ENCODE measurements at regions not wholly inside any gene's neighbourhood (a gene's known extent, or its start where the extent isn't known, plus 50 kb on each side); places are given as distances from the start of the nearest gene placed in this dataset.
"Not testable (repeated sequence)": the region's sequence is repeated elsewhere in the genome, so short reads cannot be mapped to it uniquely, and the experiment has no call there.

DNA sequence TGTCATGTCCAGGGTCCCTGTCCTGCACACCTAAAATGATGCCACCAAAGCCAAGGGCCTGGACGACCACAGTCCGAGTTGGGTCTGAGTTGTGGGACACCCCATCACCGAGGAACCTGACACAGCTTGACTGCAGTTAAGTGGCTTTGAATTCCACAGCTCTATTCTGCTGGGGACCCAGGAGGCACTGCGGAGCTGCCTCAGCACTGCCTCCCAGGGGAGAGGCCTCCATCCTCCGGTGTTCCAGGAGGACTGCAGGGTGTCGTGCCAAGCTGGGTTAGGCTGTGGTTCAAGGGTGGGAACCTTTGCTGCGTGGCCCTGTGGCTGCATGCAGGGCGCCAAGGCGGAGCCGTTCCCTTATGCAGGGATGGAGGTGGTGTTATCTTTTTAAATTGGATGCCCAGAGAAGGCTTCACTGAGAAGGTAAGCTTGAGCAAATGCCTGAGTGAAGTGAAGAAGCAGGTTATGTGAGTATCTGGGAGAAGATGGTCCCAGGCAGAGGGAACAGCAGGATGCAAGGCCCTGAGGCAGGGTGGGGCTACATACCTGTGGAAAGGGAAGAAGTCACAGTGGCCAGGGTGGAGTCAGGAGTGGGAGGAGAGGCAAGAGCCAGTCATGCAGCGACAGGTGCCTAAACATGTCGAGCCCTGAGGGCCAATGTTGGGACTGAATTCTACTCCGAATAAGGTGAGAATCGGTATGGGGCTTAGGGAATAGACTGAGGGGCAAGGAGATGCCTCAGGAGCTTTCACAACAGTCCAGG lies 144.8 kb downstream of the TPRA1 start:
- no peak overlapping the region for H3K9ac ChIP-seq (ENCODE audit: low read length)
- H3K36me3 ChIP-seq (ENCODE audit: control insufficient read depth, insufficient read depth, low read length, severe bottlenecking) = no peaks in the 10 kb centered on the region
- DNase-seq (ENCODE audit: low read depth) = no peak
- H3K9me3 ChIP-seq (ENCODE audit: control insufficient read depth, low read length) = no peaks in the 10 kb centered on the region
- no peak overlapping the region for H3K4me3 ChIP-seq (ENCODE audit: low read length)
- peaks cover 67% of the 10 kb centered on the region for H3K27me3 ChIP-seq (replicated peaks; ENCODE audit: control insufficient read depth, insufficient read depth, low read length)
- H3K4me1 ChIP-seq (ENCODE audit: control insufficient read depth, insufficient read depth, low read length) = no peaks in the 10 kb centered on the region

DNA sequence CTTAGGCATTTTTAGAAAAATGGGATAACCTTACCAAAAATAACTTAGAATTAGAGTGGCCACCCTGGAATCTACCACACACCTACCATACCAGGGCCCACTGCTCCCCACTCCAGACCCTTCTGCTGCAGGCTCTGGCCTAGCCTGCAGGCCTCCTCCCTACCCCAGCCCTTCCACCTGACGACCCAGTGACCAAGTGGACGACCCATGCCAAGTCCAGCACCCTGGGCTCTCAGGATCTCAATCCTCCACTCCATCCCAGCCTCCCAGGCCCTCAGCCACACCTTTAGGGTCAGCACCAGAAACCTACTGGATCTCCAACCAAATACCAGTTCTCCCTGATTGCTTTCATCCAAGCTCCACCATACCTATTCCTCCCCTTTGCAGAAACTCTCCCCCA lies 145.8 kb downstream of the TPRA1 start:
- no peaks in the 10 kb centered on the region for H3K36me3 ChIP-seq (ENCODE audit: control insufficient read depth, insufficient read depth, low read length, severe bottlenecking)
- no peaks in the 10 kb centered on the region for H3K4me1 ChIP-seq (ENCODE audit: control insufficient read depth, insufficient read depth, low read length)
- no peaks in the 10 kb centered on the region for H3K9me3 ChIP-seq (ENCODE audit: control insufficient read depth, low read length)
- no peak for DNase-seq (ENCODE audit: low read depth)
- peaks cover 63% of the 10 kb centered on the region for H3K27me3 ChIP-seq (replicated peaks; ENCODE audit: control insufficient read depth, insufficient read depth, low read length)
- H3K4me3 ChIP-seq (ENCODE audit: low read length) = no peak overlapping the region
- H3K9ac ChIP-seq (ENCODE audit: low read length) = no peak overlapping the region

DNA sequence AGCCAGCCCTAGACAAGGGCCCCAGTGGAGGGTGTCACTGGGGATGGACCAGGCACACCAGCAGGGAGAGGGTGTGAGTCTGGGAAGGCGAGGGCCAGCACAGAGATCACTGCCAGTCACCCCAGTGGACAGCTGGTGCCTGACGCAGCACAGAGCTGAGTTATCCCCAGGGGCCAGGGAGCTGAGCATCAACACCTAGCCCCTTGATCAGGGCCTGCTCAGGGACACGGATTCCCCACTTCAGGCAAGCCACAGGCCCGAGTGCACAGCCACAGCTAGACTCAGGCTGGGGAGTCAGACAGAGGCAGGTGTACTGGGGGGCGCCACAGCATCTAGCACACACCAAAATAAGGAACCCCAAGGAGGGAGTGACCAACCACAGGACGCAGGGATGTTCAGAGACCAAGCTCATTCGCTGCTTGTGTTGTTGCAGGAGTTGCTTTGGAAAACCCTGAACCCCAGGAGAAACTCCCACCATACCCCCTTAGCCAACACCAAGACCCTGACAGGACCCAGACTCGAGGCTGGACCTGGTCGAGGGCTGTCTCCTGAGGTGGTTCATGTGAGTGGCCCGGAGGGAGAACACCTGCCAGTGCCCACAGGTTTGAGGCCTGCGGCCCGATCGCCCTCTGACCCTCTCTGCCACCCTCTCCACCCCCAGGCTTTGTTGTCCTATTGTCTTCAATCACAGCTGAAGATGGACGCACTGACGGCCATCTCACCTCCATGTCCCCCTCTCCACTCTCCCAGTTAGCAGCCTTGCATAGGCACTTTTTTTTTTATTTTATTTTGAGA lies 146.8 kb downstream of the TPRA1 start:
- Histone ChIP-seq H3K9me3 (ENCODE audit: control insufficient read depth, low read length) (no peaks in the 10 kb centered on the region), H3K9ac (ENCODE audit: low read length) (no peak overlapping the region), H3K4me1 (ENCODE audit: control insufficient read depth, insufficient read depth, low read length) (no peaks in the 10 kb centered on the region), H3K27me3 (replicated peaks; ENCODE audit: control insufficient read depth, insufficient read depth, low read length) (peaks cover 58% of the 10 kb centered on the region), H3K4me3 (ENCODE audit: low read length) (no peak overlapping the region), H3K36me3 (ENCODE audit: control insufficient read depth, insufficient read depth, low read length, severe bottlenecking) (no peaks in the 10 kb centered on the region)
- DNase-seq (ENCODE audit: low read depth) = no peak

DNA sequence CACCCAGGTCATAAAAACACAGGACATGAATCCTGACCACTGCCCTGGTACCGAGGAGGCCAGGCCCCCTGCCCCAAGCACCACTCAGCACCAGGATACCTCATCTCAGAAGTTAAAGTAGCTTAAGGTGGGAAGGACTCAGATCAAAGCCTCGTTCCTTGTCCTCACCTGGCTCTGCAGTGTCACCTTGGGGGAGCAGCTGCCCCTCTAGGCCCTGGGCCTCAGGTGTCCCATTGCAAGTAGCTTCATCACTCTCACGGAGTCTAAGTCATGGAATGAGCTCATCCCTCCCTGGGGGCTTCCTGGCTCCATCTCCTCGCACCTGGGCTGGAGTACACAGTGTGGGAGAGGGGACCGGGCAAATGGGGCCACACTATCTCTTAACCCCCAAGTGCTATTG lies 148.0 kb downstream of the TPRA1 start:
- no peak for DNase-seq (ENCODE audit: low read depth)
- H3K27me3 ChIP-seq (replicated peaks; ENCODE audit: control insufficient read depth, insufficient read depth, low read length) = peaks cover 55% of the 10 kb centered on the region
- no peak overlapping the region for H3K9ac ChIP-seq (ENCODE audit: low read length)
- no peaks in the 10 kb centered on the region for H3K9me3 ChIP-seq (ENCODE audit: control insufficient read depth, low read length)
- no peaks in the 10 kb centered on the region for H3K4me1 ChIP-seq (ENCODE audit: control insufficient read depth, insufficient read depth, low read length)
- H3K36me3 ChIP-seq (ENCODE audit: control insufficient read depth, insufficient read depth, low read length, severe bottlenecking) = no peaks in the 10 kb centered on the region
- H3K4me3 ChIP-seq (ENCODE audit: low read length) = no peak overlapping the region

DNA sequence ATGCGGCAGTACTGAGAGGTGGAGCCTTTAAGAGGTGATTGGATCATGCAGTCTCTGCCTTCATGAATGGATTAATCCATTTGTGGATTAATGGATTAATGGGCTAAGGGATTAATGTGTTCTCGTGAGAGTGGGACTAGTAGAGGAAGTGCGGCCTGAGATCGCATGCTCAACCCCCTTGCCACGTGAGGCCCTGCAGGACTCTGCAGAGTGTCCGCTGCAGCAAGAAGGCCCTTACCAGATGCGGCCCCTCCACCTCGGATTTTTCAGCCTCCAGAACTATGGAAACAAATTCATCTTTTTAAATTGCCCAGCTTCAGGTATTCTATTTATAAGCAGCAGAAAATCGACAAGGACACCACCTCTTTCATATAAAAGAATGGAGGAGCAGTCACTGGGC lies 148.8 kb downstream of the TPRA1 start:
- no peaks in the 10 kb centered on the region for H3K4me1 ChIP-seq (ENCODE audit: control insufficient read depth, insufficient read depth, low read length)
- peaks cover 49% of the 10 kb centered on the region for H3K27me3 ChIP-seq (replicated peaks; ENCODE audit: control insufficient read depth, insufficient read depth, low read length)
- no peak overlapping the region for H3K9ac ChIP-seq (ENCODE audit: low read length)
- no peaks in the 10 kb centered on the region for H3K36me3 ChIP-seq (ENCODE audit: control insufficient read depth, insufficient read depth, low read length, severe bottlenecking)
- H3K9me3 ChIP-seq (ENCODE audit: control insufficient read depth, low read length) = no peaks in the 10 kb centered on the region
- DNase-seq (ENCODE audit: low read depth) = no peak
- no peak overlapping the region for H3K4me3 ChIP-seq (ENCODE audit: low read length)

DNA sequence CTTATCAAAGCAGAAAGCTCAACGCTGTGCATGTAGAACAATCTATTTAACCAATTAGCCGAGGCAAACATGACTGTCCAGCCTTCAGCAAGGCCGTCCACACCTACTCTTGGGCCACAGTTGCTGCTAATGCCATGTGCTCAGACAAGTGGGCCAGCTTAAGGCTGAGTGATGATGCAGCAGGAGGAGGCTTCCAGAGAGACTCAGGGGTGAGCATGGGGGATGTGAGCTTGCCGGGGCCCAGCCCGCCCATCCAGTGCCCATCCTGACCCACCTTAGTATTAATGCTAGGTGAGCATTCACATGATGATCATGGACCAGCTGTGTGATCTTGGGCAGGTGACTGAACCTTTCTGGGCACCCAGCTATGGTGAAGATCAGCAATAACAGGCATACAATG lies 150.1 kb downstream of the TPRA1 start:
- Histone ChIP-seq H3K4me1 (ENCODE audit: control insufficient read depth, insufficient read depth, low read length) (no peaks in the 10 kb centered on the region), H3K9me3 (ENCODE audit: control insufficient read depth, low read length) (no peaks in the 10 kb centered on the region), H3K36me3 (ENCODE audit: control insufficient read depth, insufficient read depth, low read length, severe bottlenecking) (no peaks in the 10 kb centered on the region), H3K9ac (ENCODE audit: low read length) (no peak overlapping the region), H3K27me3 (replicated peaks; ENCODE audit: control insufficient read depth, insufficient read depth, low read length) (peaks cover 39% of the 10 kb centered on the region), H3K4me3 (ENCODE audit: low read length) (no peak overlapping the region)
- DNase-seq (ENCODE audit: low read depth) = no peak

DNA sequence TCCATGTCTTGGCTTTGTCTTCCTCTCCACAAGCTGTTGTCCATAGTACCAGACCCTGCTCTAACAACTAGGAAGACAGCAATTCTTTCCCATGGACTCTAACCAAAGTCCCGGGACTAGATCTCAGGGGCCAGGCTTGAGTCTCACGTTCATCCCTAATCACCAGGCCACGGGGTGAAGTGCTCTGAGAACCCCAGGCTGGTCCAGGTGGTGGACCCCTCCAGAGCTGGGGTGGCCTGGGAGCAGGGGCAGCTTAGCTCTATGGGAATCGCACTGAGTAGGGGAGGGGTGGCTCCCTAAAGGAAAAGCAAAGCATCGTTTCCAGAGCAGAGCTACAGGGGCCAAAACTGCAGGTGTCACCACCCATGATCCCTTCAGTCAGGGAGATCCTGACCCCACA lies 150.9 kb downstream of the TPRA1 start:
- Histone ChIP-seq H3K4me3 (ENCODE audit: low read length) (no peak overlapping the region), H3K9ac (ENCODE audit: low read length) (no peak overlapping the region), H3K27me3 (replicated peaks; ENCODE audit: control insufficient read depth, insufficient read depth, low read length) (peaks cover 33% of the 10 kb centered on the region), H3K4me1 (ENCODE audit: control insufficient read depth, insufficient read depth, low read length) (no peaks in the 10 kb centered on the region), H3K36me3 (ENCODE audit: control insufficient read depth, insufficient read depth, low read length, severe bottlenecking) (no peaks in the 10 kb centered on the region), H3K9me3 (ENCODE audit: control insufficient read depth, low read length) (no peaks in the 10 kb centered on the region)
- DNase-seq (ENCODE audit: low read depth) = no peak

DNA sequence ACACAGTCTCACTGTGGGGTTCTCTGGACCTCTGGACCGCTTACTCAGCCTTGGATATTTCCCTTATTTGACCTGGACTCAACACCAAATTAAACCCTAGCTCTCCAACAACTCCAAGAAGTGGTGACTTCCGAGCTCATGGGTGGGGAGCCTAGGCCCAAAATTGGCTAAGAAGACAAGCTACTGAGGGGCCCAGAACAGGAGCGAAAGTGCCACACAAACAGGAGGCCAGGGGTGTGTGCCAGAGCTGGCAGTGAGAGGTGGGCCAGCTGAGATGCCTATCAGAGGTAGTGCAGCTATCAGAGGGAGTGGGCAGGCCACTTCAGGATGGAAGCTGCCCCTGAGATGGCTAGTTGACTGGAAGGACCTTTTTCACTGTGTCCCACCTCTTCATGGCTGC lies 151.1 kb upstream of the PRR20G start:
- H3K27me3 ChIP-seq (replicated peaks; ENCODE audit: control insufficient read depth, insufficient read depth, low read length) = peaks cover 33% of the 10 kb centered on the region
- DNase-seq (ENCODE audit: low read depth) = no peak

DNA sequence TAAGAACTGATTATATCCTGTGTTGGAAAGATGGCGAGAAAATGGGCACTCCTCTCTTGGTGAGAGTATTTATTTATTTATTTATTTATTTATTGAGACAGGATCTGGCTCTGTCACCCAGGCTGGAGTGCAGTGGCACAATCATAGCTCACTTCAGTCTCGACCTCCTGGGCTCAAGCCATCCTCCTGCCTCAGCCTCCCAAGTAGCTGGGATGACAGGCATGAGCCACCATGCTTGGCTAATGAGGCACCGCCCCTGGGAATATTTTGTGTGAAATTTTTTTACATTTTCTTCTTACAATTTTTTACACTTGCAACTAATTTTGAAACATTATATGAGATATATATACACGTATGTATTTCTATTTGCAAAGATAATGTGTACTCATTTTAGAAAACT lies 150.5 kb upstream of the PRR20G start:
- Histone ChIP-seq H3K36me3 (ENCODE audit: control insufficient read depth, insufficient read depth, low read length, severe bottlenecking) (no peaks in the 10 kb centered on the region), H3K4me1 (ENCODE audit: control insufficient read depth, insufficient read depth, low read length) (no peaks in the 10 kb centered on the region), H3K9me3 (ENCODE audit: control insufficient read depth, low read length) (no peaks in the 10 kb centered on the region), H3K27me3 (replicated peaks; ENCODE audit: control insufficient read depth, insufficient read depth, low read length) (peaks cover 28% of the 10 kb centered on the region), H3K4me3 (ENCODE audit: low read length) (no peak overlapping the region), H3K9ac (ENCODE audit: low read length) (no peak overlapping the region)
- no peak for DNase-seq (ENCODE audit: low read depth)

More for the DNA sequence above, 151.1 kb upstream of the PRR20G start:
- H3K9ac ChIP-seq (ENCODE audit: low read length) = no peak overlapping the region
- no peaks in the 10 kb centered on the region for H3K4me1 ChIP-seq (ENCODE audit: control insufficient read depth, insufficient read depth, low read length)
- H3K36me3 ChIP-seq (ENCODE audit: control insufficient read depth, insufficient read depth, low read length, severe bottlenecking) = no peaks in the 10 kb centered on the region
- H3K9me3 ChIP-seq (ENCODE audit: control insufficient read depth, low read length) = no peaks in the 10 kb centered on the region
- no peak overlapping the region for H3K4me3 ChIP-seq (ENCODE audit: low read length)

DNA sequence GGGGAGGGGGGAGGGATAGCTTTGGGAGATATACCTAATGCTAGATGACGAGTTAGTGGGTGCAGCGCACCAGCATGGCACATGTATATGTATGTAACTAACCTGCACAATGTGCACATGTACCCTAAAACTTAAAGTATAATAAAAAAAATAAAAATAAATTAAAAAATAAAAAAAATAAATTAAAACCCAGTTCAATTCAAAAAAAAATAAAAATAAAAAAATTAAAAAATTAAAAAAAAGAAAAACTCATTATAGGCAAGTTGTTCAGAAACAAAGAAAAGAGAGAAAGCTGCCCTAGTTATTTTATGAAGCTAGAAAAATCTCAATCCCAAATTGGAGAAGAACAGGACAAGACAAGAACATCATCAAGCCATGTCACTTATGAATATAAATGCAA lies 147.5 kb upstream of the PRR20G start:
- not testable (repeated sequence) for H3K4me3 ChIP-seq (ENCODE audit: low read length); H3K4me1 ChIP-seq (ENCODE audit: control insufficient read depth, insufficient read depth, low read length); H3K9ac ChIP-seq (ENCODE audit: low read length); H3K36me3 ChIP-seq (ENCODE audit: control insufficient read depth, insufficient read depth, low read length, severe bottlenecking); DNase-seq (ENCODE audit: low read depth); H3K9me3 ChIP-seq (ENCODE audit: control insufficient read depth, low read length)
- peaks cover 28% of the 10 kb centered on the region for H3K27me3 ChIP-seq (replicated peaks; ENCODE audit: control insufficient read depth, insufficient read depth, low read length)

DNA sequence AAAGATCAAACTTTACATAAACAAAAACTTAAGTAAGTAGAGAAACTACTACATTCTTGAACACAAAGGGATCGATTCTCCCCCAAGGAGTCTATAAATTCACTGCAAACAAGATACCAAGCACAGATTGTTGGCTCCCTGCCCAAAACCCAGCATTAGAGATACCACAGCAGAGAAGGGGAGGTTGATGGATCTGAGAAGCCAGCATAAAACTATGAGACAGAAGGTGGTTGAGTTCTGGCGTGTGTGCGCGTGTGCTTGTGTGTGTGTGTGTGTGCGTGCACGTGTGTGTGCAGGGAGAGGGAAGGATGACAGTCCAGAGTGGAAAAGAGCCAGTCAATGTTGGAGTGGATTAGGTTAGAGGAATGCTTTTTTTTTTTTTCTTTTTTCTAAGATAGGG lies 143.2 kb upstream of the PRR20G start:
- H3K4me1 ChIP-seq (ENCODE audit: control insufficient read depth, insufficient read depth, low read length) = no peaks in the 10 kb centered on the region
- no peaks in the 10 kb centered on the region for H3K36me3 ChIP-seq (ENCODE audit: control insufficient read depth, insufficient read depth, low read length, severe bottlenecking)
- H3K9ac ChIP-seq (ENCODE audit: low read length) = no peak overlapping the region
- H3K9me3 ChIP-seq (ENCODE audit: control insufficient read depth, low read length) = no peaks in the 10 kb centered on the region
- H3K27me3 ChIP-seq (replicated peaks; ENCODE audit: control insufficient read depth, insufficient read depth, low read length) = peaks cover 41% of the 10 kb centered on the region
- no peak overlapping the region for H3K4me3 ChIP-seq (ENCODE audit: low read length)
- DNase-seq (ENCODE audit: low read depth) = no peak
